ENCODE measurements at regions not wholly inside any gene's neighbourhood (a gene's known extent, or its start where the extent isn't known, plus 50 kb on each side); places are given as distances from the start of the nearest gene placed in this dataset.

DNA sequence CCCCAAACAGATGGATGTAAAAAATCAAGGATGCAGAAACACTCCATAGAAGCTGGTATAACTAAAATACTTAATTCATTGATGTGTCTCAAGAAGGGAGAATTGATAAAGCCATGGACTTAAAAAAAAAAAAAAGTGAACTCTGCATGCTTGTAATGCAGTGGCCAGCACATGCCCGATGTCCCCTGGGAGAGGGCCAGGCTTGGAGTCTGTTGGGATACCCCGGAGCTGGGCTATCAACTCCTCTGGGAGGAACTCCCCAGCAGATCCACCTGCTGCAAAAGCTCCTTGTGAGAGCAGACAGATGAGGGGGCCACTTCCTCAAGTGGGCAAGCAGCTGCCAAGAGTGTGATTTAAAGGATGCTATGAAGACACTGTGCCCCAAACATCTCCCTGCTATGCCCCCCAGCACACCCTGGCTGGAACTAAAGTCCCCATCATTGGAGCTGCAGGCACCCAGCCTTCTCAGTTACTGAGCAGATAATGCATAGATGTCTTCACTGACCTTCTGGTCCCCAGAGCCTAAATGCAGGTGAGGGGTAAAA lies 311.5 kb upstream of the ID2 start:
- Histone ChIP-seq H3K27ac (ENCODE audit: low read depth in 1 of 2, low read length in 1 of 2) (no peak overlapping the region), H3K36me3 (ENCODE audit: control insufficient read depth in 2 of 2, insufficient read depth in 2 of 2, low read length in 1 of 2) (no peaks in the 10 kb centered on the region), H3K27me3 (ENCODE audit: control insufficient read depth in 2 of 2, insufficient read depth in 1 of 2, low read length in 1 of 2) (no peaks in the 10 kb centered on the region), H3K9me3 (ENCODE audit: control insufficient read depth in 2 of 2, insufficient read depth in 1 of 2, low read length in 1 of 2) (peaks cover 0 to 5% of the 10 kb centered on the region in 2 donors), H3K4me1 (ENCODE audit: control insufficient read depth in 2 of 2, insufficient read depth in 2 of 2, low read length in 2 of 2) (peaks cover 0 to 9% of the 10 kb centered on the region in 2 donors), H3K4me3 (ENCODE audit: low read length in 2 of 2) (no peak overlapping the region)
- peak in 2 of 9 donors; percentile 23 to 47 for DNase-seq (ENCODE audit: low read depth in 6 of 9, low spot score in 9 of 9)
- WGBS = 30% methylated on average over 2 of the region's 2 CpGs

DNA sequence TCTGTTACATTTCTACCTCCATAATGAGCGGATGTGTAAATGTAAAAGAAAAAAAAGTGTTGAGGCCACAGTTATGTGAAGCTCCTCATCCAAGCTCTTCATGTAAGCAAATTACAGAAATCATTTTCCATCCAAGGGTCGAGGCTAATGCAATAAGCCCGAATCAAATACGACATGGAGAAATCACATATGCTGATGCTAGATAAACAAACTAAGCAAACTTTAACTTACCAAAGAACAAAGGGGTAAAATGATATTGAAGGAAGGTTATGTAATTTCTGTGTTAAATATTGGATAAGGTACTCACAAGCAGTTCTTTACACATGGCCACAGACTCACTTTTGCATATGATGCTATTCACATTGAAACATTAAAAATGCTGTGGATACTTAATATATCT lies 310.2 kb upstream of the ID2 start:
- peaks cover under 1 to 10% of the 10 kb centered on the region in 2 donors for H3K4me1 ChIP-seq (ENCODE audit: control insufficient read depth in 2 of 2, insufficient read depth in 2 of 2, low read length in 2 of 2)
- no peak for DNase-seq (ENCODE audit: low read depth in 6 of 9, low spot score in 9 of 9)
- 98% methylated on average over 4 of the region's 4 CpGs for WGBS
- no peak overlapping the region for H3K4me3 ChIP-seq (ENCODE audit: low read length in 2 of 2)
- H3K27ac ChIP-seq (ENCODE audit: low read depth in 1 of 2, low read length in 1 of 2) = no peak overlapping the region
- no peaks in the 10 kb centered on the region for H3K27me3 ChIP-seq (ENCODE audit: control insufficient read depth in 2 of 2, insufficient read depth in 1 of 2, low read length in 1 of 2)
- peaks cover 0 to 5% of the 10 kb centered on the region in 2 donors for H3K9me3 ChIP-seq (ENCODE audit: control insufficient read depth in 2 of 2, insufficient read depth in 1 of 2, low read length in 1 of 2)
- H3K36me3 ChIP-seq (ENCODE audit: control insufficient read depth in 2 of 2, insufficient read depth in 2 of 2, low read length in 1 of 2) = no peaks in the 10 kb centered on the region

DNA sequence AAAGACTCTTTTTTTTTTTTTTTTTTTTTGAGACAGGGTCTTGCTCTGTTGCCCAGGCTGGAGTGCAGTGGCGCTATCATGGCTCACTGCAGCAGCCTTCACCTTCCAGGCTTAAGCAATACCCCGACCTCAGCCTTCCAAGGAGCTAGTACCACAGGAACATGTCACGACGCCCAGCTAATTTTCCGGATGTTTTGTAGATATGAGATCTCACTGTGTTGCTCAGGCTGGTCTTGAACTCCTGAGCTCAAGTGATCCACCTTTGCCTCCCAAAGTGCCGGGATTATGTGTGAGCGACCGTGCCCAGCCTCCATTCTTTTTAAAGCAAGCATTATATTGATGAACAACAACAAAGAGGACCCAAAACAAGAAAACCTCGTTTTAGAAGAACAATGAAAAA lies 307.1 kb upstream of the ID2 start:
- H3K9me3 ChIP-seq (ENCODE audit: control insufficient read depth in 2 of 2, insufficient read depth in 1 of 2, low read length in 1 of 2) = peaks cover 0 to 5% of the 10 kb centered on the region in 2 donors
- no peak for DNase-seq (ENCODE audit: low read depth in 6 of 9, low spot score in 9 of 9)
- H3K4me1 ChIP-seq (ENCODE audit: control insufficient read depth in 2 of 2, insufficient read depth in 2 of 2, low read length in 2 of 2) = peaks cover 11 to 21% of the 10 kb centered on the region in 2 donors
- H3K4me3 ChIP-seq (ENCODE audit: low read length in 2 of 2) = no peak overlapping the region
- WGBS = 98% methylated on average over 9 of the region's 9 CpGs
- no peak overlapping the region for H3K27ac ChIP-seq (ENCODE audit: low read depth in 1 of 2, low read length in 1 of 2)
- no peaks in the 10 kb centered on the region for H3K36me3 ChIP-seq (ENCODE audit: control insufficient read depth in 2 of 2, insufficient read depth in 2 of 2, low read length in 1 of 2)
- H3K27me3 ChIP-seq (ENCODE audit: control insufficient read depth in 2 of 2, insufficient read depth in 1 of 2, low read length in 1 of 2) = no peaks in the 10 kb centered on the region

DNA sequence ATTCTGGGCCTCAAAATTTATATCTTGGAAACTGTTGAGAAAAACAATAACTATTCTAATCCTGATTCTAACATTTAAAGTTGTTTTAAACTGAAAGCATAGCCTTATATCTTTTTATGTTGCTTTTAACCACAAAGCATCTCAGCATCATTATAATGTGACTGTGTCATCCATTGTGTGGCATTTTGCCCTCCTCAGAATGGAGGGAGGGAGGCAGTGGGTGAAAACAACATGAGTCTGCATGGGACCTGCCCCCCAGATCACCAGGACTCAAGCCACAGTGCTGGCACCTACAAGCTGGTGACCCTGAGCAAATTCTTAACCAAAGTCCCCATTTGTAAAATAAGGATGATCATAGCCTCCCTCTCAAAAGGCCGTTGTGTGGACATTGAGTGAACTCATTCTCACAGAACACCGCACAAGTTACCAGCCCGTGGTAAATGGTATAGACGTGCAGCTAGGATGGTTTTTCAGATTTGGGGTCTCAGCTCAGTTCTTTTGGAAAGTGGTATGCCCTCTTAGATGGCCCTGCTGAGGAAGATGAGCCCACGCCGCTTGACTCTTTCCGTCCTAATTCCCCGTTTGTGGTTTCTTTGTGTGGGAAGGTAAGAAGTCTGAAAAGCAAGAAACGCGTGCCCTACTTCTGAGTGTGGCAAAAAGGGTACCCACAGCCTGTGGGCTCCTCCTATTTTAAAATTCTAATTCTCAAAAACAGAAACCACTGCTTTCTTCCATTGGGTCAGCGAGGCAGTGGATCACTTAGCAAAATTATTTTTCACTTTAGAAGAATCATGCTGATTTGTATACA lies 305.0 kb upstream of the ID2 start:
- Histone ChIP-seq H3K4me1 (ENCODE audit: control insufficient read depth in 2 of 2, insufficient read depth in 2 of 2, low read length in 2 of 2) (peaks cover 18 to 24% of the 10 kb centered on the region in 2 donors), H3K36me3 (ENCODE audit: control insufficient read depth in 2 of 2, insufficient read depth in 2 of 2, low read length in 1 of 2) (no peaks in the 10 kb centered on the region), H3K27ac (ENCODE audit: low read depth in 1 of 2, low read length in 1 of 2) (no peak overlapping the region), H3K27me3 (ENCODE audit: control insufficient read depth in 2 of 2, insufficient read depth in 1 of 2, low read length in 1 of 2) (no peaks in the 10 kb centered on the region), H3K9me3 (ENCODE audit: control insufficient read depth in 2 of 2, insufficient read depth in 1 of 2, low read length in 1 of 2) (peaks cover 0 to 5% of the 10 kb centered on the region in 2 donors), H3K4me3 (ENCODE audit: low read length in 2 of 2) (no peak overlapping the region)
- WGBS = 43% methylated on average over 11 of the region's 11 CpGs
- peak in 2 of 9 donors; percentile 17 to 55 for DNase-seq (ENCODE audit: low read depth in 6 of 9, low spot score in 9 of 9)

DNA sequence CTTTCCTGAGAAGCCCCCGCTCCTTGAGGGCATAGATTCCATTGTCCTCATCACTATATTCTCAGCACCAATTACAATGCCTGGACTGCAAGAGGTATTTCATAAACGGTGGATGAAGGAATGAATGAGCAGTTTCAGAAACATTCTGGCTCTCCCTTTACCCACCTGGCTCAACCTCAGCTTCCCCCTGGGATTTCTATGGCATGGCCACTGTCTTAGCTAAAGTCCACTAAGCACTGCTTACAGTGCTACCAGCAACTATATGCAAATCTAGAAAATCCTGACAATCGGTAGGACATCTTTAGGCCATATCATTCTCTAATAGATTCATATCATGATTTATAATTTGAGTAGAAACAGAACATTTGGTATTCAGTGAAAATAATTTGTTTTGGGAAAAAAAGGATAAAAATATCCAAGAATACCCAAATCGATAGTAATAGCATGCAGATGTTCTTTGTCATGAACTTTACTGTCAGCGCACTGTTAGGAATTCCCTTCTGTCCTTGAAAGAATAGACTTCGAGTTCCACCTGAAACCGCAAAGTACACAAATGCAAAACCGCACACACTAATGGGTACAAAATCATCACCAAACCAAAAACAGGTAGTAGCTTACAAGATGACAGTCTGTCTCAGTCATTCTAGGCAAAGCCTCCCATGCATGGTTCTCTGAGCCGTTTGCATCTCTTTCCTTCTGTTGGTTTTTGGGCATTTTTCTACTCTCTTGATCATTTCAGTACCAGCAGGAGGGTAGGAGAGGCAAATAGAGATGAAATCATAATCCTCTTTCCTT lies 303.6 kb upstream of the ID2 start:
- H3K27ac ChIP-seq (ENCODE audit: low read depth in 1 of 2, low read length in 1 of 2) = no peak overlapping the region
- no peaks in the 10 kb centered on the region for H3K27me3 ChIP-seq (ENCODE audit: control insufficient read depth in 2 of 2, insufficient read depth in 1 of 2, low read length in 1 of 2)
- peaks cover 18 to 24% of the 10 kb centered on the region in 2 donors for H3K4me1 ChIP-seq (ENCODE audit: control insufficient read depth in 2 of 2, insufficient read depth in 2 of 2, low read length in 2 of 2)
- no peaks in the 10 kb centered on the region for H3K36me3 ChIP-seq (ENCODE audit: control insufficient read depth in 2 of 2, insufficient read depth in 2 of 2, low read length in 1 of 2)
- H3K9me3 ChIP-seq (ENCODE audit: control insufficient read depth in 2 of 2, insufficient read depth in 1 of 2, low read length in 1 of 2) = no peaks in the 10 kb centered on the region
- H3K4me3 ChIP-seq (ENCODE audit: low read length in 2 of 2) = no peak overlapping the region
- WGBS = 96% methylated on average over 9 of the region's 9 CpGs
- no peak for DNase-seq (ENCODE audit: low read depth in 6 of 9, low spot score in 9 of 9)

DNA sequence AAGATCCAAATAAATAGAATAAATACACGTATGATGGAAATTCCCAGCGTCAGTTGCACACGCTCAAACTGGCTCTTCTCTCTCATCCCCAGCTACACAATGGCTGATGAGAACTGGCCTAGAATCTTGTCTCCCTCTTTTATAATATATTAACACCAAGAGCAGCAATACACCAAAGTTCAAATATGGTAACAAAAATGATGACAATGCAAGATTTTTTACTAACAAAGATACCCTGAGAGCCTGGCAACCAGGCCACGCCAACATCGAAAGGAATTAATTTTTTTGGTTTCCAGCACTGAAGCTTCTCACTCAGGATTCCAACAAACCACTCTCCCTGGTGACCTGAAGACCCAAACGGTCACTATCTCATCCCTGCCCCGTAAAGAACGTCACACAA lies 302.7 kb upstream of the ID2 start:
- no peaks in the 10 kb centered on the region for H3K36me3 ChIP-seq (ENCODE audit: control insufficient read depth in 2 of 2, insufficient read depth in 2 of 2, low read length in 1 of 2)

DNA sequence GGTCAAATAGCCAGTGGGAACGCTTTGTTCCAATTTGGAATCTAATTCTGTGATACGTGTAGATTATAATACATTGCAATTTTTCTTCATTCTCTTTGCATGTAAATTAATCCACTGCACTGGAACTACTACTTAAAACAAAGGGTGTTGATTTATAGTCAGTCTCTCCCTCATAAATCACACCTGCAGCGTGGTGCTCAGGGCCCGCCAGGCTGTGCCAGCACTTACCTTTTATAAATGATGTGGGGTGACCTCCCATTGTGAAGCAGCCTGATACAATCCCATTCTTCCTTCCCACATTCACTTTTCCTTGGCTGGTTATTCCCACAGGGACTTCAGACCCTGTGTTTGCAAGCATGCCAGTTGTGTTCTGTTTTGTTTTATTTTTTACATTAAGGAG lies 302.3 kb upstream of the ID2 start:
- WGBS = 71% methylated on average over 4 of the region's 4 CpGs
- no peaks in the 10 kb centered on the region for H3K27me3 ChIP-seq (ENCODE audit: control insufficient read depth in 2 of 2, insufficient read depth in 1 of 2, low read length in 1 of 2)
- no peak overlapping the region for H3K4me3 ChIP-seq (ENCODE audit: low read length in 2 of 2)
- H3K36me3 ChIP-seq (ENCODE audit: control insufficient read depth in 2 of 2, insufficient read depth in 2 of 2, low read length in 1 of 2) = no peaks in the 10 kb centered on the region
- no peak overlapping the region for H3K27ac ChIP-seq (ENCODE audit: low read depth in 1 of 2, low read length in 1 of 2)
- DNase-seq (ENCODE audit: low read depth in 6 of 9, low spot score in 9 of 9) = no peak
- no peaks in the 10 kb centered on the region for H3K9me3 ChIP-seq (ENCODE audit: control insufficient read depth in 2 of 2, insufficient read depth in 1 of 2, low read length in 1 of 2)
- peaks cover 18 to 24% of the 10 kb centered on the region in 2 donors for H3K4me1 ChIP-seq (ENCODE audit: control insufficient read depth in 2 of 2, insufficient read depth in 2 of 2, low read length in 2 of 2)

More for the DNA sequence above, 302.7 kb upstream of the ID2 start:
- WGBS = 93% methylated on average over 8 of the region's 8 CpGs
- Histone ChIP-seq H3K27me3 (ENCODE audit: control insufficient read depth in 2 of 2, insufficient read depth in 1 of 2, low read length in 1 of 2) (no peaks in the 10 kb centered on the region), H3K27ac (ENCODE audit: low read depth in 1 of 2, low read length in 1 of 2) (no peak overlapping the region), H3K4me1 (ENCODE audit: control insufficient read depth in 2 of 2, insufficient read depth in 2 of 2, low read length in 2 of 2) (peaks cover 18 to 24% of the 10 kb centered on the region in 2 donors), H3K4me3 (ENCODE audit: low read length in 2 of 2) (no peak overlapping the region), H3K9me3 (ENCODE audit: control insufficient read depth in 2 of 2, insufficient read depth in 1 of 2, low read length in 1 of 2) (no peaks in the 10 kb centered on the region)
- no peak for DNase-seq (ENCODE audit: low read depth in 6 of 9, low spot score in 9 of 9)

DNA sequence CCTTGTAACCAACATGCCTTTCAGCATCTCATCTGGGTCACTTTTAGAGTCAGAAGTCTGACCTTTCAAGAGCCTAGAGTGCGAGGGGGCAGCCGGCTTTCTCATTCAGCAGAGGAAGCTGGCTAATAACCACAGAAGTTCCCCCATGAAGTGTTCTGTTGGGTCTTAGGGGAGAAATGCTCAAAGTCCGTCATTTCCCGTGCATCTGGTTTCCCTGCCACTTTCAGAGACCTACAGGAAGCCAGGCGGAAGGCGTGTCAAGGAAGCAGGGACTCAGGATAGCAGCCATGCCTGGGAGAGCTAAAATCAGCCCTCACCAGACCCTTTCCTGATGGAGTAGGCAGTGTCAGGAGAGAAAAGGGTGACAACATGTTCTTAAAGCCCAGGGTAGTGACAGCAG lies 301.8 kb upstream of the ID2 start:
- H3K27ac ChIP-seq (ENCODE audit: low read depth in 1 of 2, low read length in 1 of 2) = no peak overlapping the region
- H3K9me3 ChIP-seq (ENCODE audit: control insufficient read depth in 2 of 2, insufficient read depth in 1 of 2, low read length in 1 of 2) = no peaks in the 10 kb centered on the region
- H3K27me3 ChIP-seq (ENCODE audit: control insufficient read depth in 2 of 2, insufficient read depth in 1 of 2, low read length in 1 of 2) = no peaks in the 10 kb centered on the region
- 27% methylated on average over 6 of the region's 6 CpGs for WGBS
- no peaks in the 10 kb centered on the region for H3K36me3 ChIP-seq (ENCODE audit: control insufficient read depth in 2 of 2, insufficient read depth in 2 of 2, low read length in 1 of 2)
- no peak overlapping the region for H3K4me3 ChIP-seq (ENCODE audit: low read length in 2 of 2)
- DNase-seq (ENCODE audit: low read depth in 6 of 9, low spot score in 9 of 9) = peak in 1 of 9 donors; percentile 43
- H3K4me1 ChIP-seq (ENCODE audit: control insufficient read depth in 2 of 2, insufficient read depth in 2 of 2, low read length in 2 of 2) = peaks cover 18 to 24% of the 10 kb centered on the region in 2 donors

DNA sequence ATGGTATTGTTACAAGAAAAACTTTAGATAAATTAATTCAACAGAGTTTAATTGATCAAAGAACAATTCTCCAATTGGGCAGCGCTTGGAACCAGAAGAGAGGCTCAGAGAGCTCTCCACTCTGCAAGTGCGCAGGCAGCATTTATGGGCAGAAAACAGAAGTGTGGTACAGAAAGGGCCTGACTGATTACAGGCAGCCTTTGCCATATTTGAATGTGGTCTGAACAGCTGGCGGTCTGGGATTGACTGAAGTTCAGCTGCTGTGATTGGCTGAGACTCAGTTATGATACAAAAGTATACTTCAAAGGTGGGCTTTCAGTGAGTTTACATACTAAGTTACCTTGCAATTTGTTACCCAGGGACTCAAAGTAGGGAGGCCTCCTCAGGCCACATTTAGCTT lies 301.3 kb upstream of the ID2 start:
- no peak overlapping the region for H3K27ac ChIP-seq (ENCODE audit: low read depth in 1 of 2, low read length in 1 of 2)
- H3K36me3 ChIP-seq (ENCODE audit: control insufficient read depth in 2 of 2, insufficient read depth in 2 of 2, low read length in 1 of 2) = no peaks in the 10 kb centered on the region
- no peak overlapping the region for H3K4me3 ChIP-seq (ENCODE audit: low read length in 2 of 2)
- no peaks in the 10 kb centered on the region for H3K9me3 ChIP-seq (ENCODE audit: control insufficient read depth in 2 of 2, insufficient read depth in 1 of 2, low read length in 1 of 2)
- no peaks in the 10 kb centered on the region for H3K27me3 ChIP-seq (ENCODE audit: control insufficient read depth in 2 of 2, insufficient read depth in 1 of 2, low read length in 1 of 2)
- DNase-seq (ENCODE audit: low read depth in 6 of 9, low spot score in 9 of 9) = peak in 6 of 9 donors; percentile 34 to 75 (median 48)
- H3K4me1 ChIP-seq (ENCODE audit: control insufficient read depth in 2 of 2, insufficient read depth in 2 of 2, low read length in 2 of 2) = peaks cover 18 to 24% of the 10 kb centered on the region in 2 donors
- 29% methylated on average over 3 of the region's 3 CpGs for WGBS
